ENCODE measurements at regions not wholly inside any gene's neighbourhood (a gene's known extent, or its start where the extent isn't known, plus 50 kb on each side); places are given as distances from the start of the nearest gene placed in this dataset.
A peak's percentile ranks its signal among the peaks of the same experiment; 100 is the strongest.

DNA sequence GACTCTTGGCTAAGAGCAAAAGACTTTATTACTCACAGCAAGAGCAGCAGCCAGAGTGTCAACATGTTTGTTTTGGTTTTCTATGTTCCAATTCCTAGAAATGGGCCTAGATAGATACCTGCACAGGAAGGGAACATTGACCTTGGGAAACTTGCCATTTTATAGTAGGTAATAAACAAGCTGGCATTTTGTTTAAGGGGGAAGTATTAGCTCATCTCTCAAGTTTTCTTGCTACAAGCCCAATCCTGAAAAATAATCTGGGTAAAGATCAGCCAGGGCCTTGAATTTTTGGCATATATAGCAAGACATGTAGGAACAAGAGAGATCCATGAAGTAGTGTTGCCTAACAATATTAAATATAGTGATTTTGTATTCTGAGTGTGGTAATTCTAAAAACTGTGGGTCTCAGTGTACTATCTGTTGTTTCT is 51.4 kb upstream of the RGL1 start:
- Histone ChIP-seq H3K4me3 (no peak overlapping the region), H3K4me1 (replicated peaks in 1 of 2) (no peaks in the 10 kb centered on the region), H3K27ac (no peak overlapping the region), H3K36me3 (replicated peaks in 1 of 2) (no peaks in the 10 kb centered on the region), H3K9me3 (replicated peaks in 1 of 3) (no peaks in the 10 kb centered on the region), H3K27me3 (no peaks in the 10 kb centered on the region)
- intact Hi-C loops (cut with DNase I): no loop called here
- TF ChIP-seq, protein P1, sequence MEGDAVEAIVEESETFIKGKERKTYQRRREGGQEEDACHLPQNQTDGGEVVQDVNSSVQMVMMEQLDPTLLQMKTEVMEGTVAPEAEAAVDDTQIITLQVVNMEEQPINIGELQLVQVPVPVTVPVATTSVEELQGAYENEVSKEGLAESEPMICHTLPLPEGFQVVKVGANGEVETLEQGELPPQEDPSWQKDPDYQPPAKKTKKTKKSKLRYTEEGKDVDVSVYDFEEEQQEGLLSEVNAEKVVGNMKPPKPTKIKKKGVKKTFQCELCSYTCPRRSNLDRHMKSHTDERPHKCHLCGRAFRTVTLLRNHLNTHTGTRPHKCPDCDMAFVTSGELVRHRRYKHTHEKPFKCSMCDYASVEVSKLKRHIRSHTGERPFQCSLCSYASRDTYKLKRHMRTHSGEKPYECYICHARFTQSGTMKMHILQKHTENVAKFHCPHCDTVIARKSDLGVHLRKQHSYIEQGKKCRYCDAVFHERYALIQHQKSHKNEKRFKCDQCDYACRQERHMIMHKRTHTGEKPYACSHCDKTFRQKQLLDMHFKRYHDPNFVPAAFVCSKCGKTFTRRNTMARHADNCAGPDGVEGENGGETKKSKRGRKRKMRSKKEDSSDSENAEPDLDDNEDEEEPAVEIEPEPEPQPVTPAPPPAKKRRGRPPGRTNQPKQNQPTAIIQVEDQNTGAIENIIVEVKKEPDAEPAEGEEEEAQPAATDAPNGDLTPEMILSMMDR (IDR thresholded peaks at IDR 0.05): no peak
- no peak for TF ChIP-seq POLR2A (IDR thresholded peaks at IDR 0.05)
- DNase-seq: no peak

DNA sequence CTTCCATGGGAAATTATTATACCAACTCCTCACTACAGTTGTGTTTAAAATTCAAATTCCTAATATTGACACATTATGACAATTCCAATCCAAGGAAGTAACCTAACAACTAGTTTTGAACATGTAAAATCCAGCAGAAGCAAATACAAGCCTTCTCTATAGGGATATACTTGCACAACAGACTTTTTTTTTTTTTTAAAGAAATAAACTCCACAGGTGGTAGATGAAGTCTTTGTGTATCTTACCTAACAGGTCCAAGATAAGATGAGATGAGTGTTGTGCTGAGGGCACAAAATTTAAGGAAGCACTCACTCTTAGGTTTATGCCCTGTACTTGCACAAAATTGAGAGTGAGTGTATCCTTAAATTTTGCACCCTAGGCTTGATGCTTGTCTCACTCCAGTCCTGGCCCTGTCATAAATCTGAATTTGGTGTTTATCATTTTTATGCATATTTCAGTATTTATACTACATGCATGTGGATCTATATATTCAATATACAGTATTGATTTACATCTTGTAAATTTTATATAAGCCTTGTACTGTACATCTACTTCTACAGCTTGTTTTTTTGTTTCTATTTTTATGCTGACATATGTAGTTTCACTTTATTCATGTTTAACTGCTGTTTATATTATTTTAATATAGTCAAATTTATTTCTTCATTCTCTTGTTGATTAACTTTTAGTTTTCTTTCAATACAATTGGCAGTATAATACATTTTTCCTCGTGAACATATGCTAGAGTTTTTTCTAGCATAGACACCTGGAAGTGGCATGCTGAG is 60.6 kb upstream of the RGL1 start:
- intact Hi-C loops (cut with DNase I): no loop called here
- WGBS, 4 donors: 83 to 96% (median 90%) methylated on average over 1 of the region's 1 CpG

DNA sequence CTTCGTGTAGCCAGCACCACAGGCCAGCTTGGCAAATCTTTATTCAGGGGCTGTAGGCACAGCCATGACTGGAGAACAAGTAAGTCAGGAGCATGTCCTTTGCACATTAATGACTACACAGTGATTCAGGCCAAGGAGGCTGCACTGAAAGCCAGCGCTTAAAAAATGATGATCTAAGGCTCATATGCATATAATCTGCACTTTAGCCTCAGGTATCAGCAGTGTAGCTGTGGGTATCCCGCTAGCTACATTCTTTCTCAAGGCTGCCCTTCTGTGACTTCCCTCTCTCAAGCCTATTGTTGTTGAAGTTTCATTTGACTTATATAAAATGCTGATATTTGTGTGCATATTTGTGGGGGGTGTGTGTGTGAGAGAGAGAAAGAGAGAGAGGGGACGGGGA is 62.6 kb upstream of the RGL1 start:
- intact Hi-C loops (cut with DNase I): no loop called here
- Histone ChIP-seq H3K4me1 (replicated peaks in 1 of 2) (no peaks in the 10 kb centered on the region), H3K27me3 (no peaks in the 10 kb centered on the region), H3K27ac (no peak overlapping the region), H3K4me3 (no peak overlapping the region), H3K9me3 (replicated peaks in 1 of 3) (no peaks in the 10 kb centered on the region), H3K36me3 (replicated peaks in 1 of 2) (no peaks in the 10 kb centered on the region)
- WGBS, 4 donors: 91 to 95% (median 92%) methylated on average over 4 of the region's 4 CpGs
- no peak for TF ChIP-seq POLR2A (IDR thresholded peaks at IDR 0.05)
- TF ChIP-seq, protein P1 (IDR thresholded peaks at IDR 0.05): no peak
- no peak for DNase-seq

More for the DNA sequence above, 60.6 kb upstream of the RGL1 start:
- no peaks in the 10 kb centered on the region for H3K9me3 ChIP-seq (replicated peaks in 1 of 3)
- no peaks in the 10 kb centered on the region for H3K4me1 ChIP-seq (replicated peaks in 1 of 2)
- H3K4me3 ChIP-seq: no peak overlapping the region
- no peaks in the 10 kb centered on the region for H3K27me3 ChIP-seq
- H3K27ac ChIP-seq: no peak overlapping the region
- no peak for DNase-seq
- no peak for TF ChIP-seq POLR2A (IDR thresholded peaks at IDR 0.05)
- TF ChIP-seq, protein P1 (IDR thresholded peaks at IDR 0.05): no peak
- H3K36me3 ChIP-seq (replicated peaks in 1 of 2): no peaks in the 10 kb centered on the region

DNA sequence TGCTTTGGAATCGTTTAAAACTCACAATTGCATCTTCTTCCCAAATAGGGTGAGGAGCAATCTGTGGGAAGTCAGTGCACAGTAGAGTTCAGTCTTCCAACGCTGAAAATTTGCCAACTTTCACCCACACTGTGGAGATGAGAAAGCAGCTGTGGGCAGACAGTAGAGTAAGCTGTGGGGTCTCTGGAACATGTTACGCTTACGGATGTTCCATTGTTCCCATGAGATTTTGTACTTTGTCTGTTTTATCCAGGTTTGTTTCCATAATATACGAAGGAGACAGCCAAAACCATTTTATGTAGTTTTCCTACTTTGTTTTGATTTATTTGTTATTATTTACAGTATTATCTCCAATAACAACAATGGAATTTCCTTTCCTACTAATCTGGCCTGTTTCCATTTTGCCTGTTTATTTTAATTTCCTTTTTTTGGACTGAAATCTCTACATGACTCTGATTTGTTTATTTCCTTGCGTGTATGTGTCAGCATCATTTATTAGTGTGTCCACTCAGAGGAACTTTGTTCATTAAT is 65.1 kb upstream of the RGL1 start:
- TF ChIP-seq, protein P1 (IDR thresholded peaks at IDR 0.05): no peak
- TF ChIP-seq POLR2A (IDR thresholded peaks at IDR 0.05): no peak
- Histone ChIP-seq H3K27ac (no peak overlapping the region), H3K4me1 (replicated peaks in 1 of 2) (peaks cover 0 to 14% of the 10 kb centered on the region in 2 donors), H3K4me3 (no peak overlapping the region), H3K36me3 (replicated peaks in 1 of 2) (no peaks in the 10 kb centered on the region), H3K9me3 (replicated peaks in 1 of 3) (no peaks in the 10 kb centered on the region), H3K27me3 (no peaks in the 10 kb centered on the region)
- WGBS, 4 donors: 47 to 67% (median 53%) methylated on average over 6 of the region's 6 CpGs
- DNase-seq: peak in 3 of 7 donors; percentile 7 to 15 (median 9)
- intact Hi-C loops (cut with DNase I): no loop called here
